ENCODE measurements at regions not wholly inside any gene's neighbourhood (a gene's known extent, or its start where the extent isn't known, plus 50 kb on each side); places are given as distances from the start of the nearest gene placed in this dataset.

DNA sequence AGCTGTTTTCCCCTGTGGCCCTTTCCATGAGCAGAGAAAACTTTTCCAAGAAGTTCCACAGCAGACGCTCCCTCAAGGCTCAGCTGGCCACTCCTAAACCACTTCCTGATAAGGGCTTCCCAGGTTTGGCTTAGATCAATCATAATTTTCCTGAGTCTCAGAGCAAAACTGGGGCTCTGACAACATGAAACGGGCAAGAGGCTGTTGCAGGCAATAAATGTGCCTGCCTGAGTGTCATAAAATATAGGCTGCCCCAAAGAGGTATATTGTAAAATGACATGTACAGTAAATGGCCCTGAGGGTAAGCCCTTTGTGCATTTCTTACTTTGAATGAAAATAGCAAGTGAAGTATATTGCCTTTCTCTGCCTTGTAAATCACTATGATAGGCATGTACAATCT, 105.6 kb upstream of the UXS1 start:
- TF ChIP-seq EP300 (IDR thresholded peaks at IDR 0.05), result no peak
- TF ChIP-seq, protein P1, sequence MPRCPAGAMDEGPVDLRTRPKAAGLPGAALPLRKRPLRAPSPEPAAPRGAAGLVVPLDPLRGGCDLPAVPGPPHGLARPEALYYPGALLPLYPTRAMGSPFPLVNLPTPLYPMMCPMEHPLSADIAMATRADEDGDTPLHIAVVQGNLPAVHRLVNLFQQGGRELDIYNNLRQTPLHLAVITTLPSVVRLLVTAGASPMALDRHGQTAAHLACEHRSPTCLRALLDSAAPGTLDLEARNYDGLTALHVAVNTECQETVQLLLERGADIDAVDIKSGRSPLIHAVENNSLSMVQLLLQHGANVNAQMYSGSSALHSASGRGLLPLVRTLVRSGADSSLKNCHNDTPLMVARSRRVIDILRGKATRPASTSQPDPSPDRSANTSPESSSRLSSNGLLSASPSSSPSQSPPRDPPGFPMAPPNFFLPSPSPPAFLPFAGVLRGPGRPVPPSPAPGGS (IDR thresholded peaks at IDR 0.05), result no peak
- TF ChIP-seq ZC3H11A (IDR thresholded peaks at IDR 0.05), result no peak
- TF ChIP-seq, protein P2, sequence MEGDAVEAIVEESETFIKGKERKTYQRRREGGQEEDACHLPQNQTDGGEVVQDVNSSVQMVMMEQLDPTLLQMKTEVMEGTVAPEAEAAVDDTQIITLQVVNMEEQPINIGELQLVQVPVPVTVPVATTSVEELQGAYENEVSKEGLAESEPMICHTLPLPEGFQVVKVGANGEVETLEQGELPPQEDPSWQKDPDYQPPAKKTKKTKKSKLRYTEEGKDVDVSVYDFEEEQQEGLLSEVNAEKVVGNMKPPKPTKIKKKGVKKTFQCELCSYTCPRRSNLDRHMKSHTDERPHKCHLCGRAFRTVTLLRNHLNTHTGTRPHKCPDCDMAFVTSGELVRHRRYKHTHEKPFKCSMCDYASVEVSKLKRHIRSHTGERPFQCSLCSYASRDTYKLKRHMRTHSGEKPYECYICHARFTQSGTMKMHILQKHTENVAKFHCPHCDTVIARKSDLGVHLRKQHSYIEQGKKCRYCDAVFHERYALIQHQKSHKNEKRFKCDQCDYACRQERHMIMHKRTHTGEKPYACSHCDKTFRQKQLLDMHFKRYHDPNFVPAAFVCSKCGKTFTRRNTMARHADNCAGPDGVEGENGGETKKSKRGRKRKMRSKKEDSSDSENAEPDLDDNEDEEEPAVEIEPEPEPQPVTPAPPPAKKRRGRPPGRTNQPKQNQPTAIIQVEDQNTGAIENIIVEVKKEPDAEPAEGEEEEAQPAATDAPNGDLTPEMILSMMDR (IDR thresholded peaks at IDR 0.05), result no peak
- TF ChIP-seq RFX5 (IDR thresholded peaks at IDR 0.05), result no peak
- TF ChIP-seq, protein P3, sequence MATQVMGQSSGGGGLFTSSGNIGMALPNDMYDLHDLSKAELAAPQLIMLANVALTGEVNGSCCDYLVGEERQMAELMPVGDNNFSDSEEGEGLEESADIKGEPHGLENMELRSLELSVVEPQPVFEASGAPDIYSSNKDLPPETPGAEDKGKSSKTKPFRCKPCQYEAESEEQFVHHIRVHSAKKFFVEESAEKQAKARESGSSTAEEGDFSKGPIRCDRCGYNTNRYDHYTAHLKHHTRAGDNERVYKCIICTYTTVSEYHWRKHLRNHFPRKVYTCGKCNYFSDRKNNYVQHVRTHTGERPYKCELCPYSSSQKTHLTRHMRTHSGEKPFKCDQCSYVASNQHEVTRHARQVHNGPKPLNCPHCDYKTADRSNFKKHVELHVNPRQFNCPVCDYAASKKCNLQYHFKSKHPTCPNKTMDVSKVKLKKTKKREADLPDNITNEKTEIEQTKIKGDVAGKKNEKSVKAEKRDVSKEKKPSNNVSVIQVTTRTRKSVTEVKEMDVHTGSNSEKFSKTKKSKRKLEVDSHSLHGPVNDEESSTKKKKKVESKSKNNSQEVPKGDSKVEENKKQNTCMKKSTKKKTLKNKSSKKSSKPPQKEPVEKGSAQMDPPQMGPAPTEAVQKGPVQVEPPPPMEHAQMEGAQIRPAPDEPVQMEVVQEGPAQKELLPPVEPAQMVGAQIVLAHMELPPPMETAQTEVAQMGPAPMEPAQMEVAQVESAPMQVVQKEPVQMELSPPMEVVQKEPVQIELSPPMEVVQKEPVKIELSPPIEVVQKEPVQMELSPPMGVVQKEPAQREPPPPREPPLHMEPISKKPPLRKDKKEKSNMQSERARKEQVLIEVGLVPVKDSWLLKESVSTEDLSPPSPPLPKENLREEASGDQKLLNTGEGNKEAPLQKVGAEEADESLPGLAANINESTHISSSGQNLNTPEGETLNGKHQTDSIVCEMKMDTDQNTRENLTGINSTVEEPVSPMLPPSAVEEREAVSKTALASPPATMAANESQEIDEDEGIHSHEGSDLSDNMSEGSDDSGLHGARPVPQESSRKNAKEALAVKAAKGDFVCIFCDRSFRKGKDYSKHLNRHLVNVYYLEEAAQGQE (IDR thresholded peaks at IDR 0.05), result no peak
- TF ChIP-seq, protein P4, sequence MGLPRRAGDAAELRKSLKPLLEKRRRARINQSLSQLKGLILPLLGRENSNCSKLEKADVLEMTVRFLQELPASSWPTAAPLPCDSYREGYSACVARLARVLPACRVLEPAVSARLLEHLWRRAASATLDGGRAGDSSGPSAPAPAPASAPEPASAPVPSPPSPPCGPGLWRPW (IDR thresholded peaks at IDR 0.05), result no peak
- TF ChIP-seq POLR2A (IDR thresholded peaks at IDR 0.05; ENCODE audit: low read length), result no peak
- TF ChIP-seq MAFK (IDR thresholded peaks at IDR 0.05; ENCODE audit: partially characterized antibody), result no peak
